HG03060 (cell line): ENCODE measurements at regions not wholly inside any gene's neighbourhood (a gene's known extent, or its start where the extent isn't known, plus 50 kb on each side); places are given as distances from the start of the nearest gene placed in this dataset.

Source experiments
- ATAC-seq: cut with Tn5 transposase; IDR thresholded peaks from one replicate; pipeline ENCODE4 v1.9.1; 2021; ENCODE audit warnings: low read depth, moderate number of reproducible peaks; ENCODE audit not compliant: unreplicated experiment

DNA sequence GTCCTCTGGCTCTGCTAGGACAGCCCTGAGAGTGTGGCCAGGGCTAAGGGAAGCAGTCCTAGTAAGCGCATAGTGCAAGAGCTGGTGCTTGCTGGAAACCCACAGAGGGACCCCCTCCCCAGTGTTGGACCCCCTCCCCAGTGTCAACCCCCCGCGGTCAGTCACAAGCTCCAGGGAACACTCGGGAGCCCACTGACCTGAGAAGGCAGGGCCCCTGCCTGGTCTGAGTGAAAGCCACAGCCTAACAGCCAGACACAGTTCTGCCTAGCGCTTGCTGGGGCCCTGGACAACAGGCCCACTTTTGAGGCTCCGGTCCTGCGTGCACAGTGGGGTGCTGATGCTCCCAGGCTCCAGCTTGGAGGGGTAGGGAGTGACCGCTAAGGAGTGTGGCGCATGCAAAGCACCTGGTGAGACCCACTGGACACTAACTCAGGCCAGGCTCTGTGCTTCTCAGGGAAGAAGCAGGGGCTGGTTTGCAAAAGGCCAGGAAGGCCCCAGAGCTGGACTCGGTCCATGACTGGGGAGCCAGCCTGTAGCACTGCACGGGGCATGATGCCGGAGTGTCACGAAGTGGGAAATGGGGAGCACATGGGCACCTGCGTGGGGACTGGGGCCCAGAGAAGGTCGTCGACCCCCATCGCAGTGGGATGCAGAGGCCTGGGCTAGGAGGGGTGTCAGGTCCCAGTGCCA, 175.8 kb upstream of the PPP2R2D start:
- no peak for ATAC-seq

DNA sequence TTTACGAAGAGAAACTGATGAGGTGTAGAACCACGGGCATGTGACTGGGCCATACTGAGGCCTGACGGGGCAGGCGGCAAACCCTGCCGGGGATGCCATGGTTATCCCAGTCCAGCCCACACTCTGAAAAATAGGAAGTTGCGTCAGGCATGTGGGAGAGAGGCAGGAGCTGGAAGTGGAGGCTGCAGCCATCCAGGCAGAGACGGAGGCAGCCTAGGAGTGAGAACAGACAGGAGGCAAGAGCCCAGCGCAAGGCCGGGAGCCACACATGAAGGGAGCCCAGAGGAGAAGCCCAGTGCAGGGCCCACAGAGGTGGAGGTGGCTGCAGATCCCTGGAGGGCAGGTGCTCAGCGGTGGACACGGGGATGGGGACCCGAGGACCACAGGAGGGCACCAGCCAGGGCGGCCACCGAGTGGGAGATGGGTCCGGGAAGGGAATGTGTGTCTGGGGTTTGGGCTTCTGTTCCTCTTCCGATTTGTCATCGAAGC, 175.2 kb upstream of the PPP2R2D start:
- no peak for ATAC-seq

DNA sequence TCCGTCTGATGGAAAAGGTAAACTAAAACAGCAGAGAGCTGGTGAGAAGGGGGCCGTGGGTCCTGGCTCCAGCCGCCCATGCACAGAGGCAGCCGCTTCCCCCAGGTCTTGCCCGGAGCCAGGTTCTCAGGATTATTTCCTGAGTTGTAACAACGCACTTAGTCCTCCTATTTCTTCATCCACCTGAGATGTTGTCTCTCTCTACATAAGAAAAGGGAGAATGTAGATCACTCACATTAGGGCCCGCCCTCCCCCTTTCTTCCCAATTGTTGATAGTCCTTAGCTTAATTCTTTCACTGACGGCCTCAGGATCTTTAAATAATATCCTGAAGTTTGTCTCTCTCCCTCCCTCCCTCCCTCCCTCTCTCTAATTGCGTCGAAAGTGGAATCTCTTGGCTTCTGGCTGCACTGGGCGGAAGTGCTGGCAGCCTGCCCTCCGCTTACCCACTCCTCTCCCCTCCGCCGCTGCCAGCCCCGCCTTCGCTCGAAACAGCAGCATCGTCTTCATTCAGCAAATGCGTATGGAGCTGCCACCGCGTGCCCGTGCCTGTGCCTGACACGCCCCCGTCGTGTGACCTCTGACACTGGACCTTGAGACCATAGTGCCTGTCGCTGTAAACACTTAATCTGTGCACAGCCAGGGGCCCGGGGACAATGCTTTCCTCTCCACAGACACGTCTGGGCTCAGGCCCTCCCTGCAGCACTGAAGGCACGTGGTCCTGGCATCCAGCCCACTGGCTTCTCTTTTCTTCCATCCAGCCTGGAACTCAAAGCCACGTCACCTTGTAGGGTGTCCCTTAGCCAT, 174.5 kb upstream of the PPP2R2D start:
- no peak for ATAC-seq

DNA sequence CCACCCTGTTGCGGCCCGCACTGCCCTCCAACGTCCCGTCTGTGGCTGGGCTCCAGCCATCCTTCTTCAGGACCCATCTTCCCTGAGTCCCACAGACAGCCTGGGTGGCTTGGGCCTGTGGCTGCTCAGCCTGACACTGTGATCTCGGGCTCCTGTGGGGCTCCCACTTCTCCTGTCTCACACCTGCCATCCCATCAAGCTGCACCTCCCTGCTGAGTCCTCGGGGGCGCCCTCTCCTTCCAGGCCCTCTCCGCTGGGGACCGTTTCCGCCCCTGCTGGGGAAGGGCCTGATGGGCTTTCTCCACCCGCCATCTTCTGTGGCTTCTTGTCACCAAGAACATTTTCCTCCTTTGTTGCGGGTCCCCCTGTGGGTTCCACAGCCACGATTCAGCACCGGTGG, 173.8 kb upstream of the PPP2R2D start:
- no peak for ATAC-seq

DNA sequence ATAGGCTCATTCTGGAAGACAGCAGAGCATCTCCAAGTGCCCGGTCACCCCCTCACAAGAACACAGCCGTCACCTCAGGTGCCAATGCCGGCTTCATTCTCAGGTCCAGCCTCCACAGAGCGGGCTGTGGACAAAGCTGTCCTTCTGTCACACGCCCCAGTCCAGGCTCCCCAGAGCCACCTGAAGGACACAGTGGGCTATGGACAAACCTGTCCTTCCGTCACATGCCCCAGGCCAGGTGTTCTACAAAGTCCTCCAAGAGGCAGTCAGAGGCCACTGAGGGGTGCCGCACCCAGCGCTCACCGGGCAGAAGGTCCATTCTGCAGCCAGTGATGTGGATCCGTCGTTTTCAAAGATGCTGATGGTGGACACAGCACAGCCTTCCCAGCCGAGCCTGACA, 173.2 kb upstream of the PPP2R2D start:
- no peak for ATAC-seq

DNA sequence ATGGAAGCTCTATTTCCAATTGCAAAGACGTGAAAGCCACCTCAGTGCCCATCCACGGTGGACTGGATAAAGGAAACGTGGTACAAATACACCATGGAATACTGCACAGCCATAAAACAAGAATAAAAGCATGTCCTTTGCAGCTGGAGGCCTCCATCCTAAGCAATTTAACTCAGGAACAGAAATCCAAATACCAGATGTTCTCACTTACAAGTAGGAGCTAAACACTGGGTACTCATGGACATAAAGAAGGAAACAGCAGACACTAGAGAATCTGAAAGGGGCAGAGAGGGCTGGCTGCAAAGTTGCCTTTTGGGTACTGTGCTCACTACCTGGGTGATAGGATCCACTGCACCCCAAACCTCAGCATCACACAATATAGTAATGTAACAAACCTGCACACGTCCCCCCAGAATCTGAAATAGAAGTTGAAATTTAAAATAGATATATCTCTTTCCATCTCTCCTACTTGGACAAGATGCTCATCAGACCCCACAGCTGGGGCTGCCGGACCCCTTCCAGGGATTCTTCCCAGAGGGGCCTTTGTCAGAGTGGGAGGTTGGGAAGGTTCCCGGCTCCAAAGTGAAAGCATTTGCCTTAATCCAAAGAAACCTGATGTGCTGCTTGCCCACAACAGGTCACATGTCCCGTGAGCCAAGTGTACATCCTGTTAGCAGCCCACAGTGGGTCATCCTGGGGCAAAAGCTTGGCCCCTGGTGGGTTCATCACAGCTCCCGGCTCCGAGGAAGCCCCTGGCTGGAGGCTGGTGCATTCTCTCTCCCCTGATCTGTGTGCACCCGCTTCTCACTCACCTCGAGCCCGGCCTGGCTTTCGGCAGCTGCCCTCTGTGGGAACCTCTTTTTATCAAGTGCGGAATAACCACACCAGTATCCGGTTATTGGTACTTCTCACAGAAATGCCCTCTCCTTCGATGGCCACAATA, 172.3 kb upstream of the PPP2R2D start:
- no peak for ATAC-seq

DNA sequence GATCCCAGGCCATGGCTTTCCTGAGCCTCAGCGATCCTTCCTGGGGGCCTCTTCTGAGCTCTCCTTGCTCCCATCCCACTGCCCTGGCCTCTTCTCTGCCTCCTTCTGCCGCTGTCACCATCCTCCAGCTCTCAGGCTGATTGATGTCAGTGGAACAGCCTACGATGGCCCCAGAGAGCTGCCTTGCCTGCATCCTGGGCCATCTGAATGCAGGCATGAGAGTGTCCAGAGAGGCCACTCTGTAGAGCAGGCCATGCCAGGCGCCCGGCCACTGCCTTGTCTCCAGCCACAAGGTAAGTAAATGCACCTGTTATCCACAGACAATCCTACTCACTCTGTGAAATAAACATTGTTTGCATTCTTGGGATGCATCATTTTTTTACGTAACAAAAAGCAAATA, 171.4 kb upstream of the PPP2R2D start:
- no peak for ATAC-seq

DNA sequence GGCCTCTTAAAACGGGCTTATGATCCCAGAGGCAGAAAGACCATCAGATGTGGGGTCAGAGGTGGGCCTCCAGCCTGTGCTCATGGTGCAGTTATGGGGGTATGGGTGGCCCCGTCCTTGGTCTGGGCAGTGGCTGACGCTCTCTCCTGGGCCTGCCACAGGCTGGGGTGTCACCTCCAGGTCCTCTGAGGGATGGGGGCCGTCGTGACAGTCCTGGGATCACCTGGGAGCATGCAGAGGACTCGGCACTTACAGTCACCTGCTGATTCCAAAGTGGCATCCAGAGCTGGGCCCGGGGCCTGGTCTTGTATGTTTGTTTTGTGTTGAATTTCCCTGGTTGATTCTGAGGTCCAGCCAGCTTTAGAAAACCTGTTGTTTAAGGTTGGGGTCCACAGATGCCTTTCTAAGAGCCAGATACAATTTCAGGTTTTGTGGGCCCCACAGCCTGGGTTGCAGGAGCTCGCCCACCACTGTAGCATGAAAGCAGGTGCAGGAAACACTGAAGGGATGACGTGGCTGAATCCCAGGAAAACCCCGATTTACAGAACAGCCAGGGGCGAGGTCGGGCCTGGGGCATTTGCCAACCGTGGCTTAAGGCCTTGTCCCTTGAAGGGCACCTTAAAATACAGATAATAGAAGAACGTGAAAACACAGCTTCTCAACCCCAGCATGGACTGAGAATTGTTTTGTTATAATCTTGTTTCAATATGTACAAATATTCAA, 170.7 kb upstream of the PPP2R2D start:
- no peak for ATAC-seq

DNA sequence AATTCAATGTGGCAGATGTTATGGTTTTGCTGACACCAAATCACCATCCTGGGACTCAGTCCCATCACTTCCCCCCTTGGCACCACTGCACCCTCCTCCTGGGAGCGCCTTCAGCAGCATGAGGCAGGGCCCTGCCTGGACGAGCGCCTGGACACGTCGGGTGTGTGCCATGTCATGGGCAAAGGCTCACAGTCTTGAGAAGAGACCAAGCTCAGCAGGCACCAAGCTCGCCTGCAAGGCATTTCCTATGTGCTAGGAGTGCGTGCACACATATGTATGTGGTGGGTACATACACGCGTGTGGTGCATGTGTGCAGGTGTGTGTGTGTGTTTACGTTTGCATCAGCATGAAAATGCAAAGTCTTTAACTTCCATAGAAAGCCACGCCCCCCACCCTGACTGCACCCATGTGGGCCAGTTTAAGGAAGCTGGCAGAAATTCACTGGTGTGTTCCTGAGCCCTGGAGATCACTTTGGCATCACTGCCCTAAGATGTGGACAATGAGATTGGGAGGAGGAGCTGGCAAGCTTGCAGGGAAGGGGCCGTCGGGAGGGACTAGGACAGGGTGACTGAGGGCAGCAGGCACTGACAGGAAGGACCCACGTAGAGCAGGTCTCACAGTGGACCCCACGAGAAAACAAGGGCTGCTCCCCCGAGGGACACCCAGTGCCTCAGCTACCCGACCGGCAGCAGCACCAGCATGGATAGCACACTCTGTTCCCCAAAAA, 169.9 kb upstream of the PPP2R2D start:
- no peak for ATAC-seq

DNA sequence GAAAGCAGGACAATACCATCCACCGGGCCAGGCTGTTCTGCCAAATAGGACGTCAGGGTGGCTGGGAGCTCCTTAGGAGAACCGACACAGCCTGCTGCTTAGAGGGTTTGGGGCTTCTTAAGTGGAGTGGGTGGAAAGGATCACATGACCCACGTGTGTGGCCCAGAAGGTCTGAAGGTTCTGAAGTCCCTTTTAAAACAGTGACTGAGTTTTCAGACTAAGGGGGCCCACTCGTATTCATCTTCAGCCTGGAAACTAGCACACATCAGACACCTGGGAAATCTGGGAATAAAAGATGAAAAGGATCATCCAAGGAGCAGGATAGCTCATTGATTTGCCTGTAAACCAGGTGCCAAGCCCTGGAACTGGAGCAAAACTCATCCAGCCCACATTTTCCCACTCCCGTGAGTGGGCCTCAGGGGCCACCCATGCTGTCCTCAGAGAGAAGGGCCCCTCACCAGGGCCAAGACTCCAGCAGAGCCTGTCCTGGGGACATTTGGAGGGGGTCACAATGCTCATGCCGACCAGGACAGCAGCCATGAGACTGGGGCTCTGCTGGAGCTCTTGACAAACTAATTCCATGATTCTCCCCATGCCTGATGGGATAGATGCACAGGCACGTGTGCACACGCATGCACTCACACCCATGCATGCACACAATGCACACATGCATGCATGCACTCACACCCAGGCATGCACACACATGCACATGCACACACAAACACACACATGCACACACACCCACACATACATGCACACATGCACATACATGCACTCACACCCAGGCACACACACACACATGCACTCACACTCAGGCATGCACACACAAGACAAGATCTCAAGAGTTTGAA, 168.8 kb upstream of the PPP2R2D start:
- ATAC-seq: no peak

DNA sequence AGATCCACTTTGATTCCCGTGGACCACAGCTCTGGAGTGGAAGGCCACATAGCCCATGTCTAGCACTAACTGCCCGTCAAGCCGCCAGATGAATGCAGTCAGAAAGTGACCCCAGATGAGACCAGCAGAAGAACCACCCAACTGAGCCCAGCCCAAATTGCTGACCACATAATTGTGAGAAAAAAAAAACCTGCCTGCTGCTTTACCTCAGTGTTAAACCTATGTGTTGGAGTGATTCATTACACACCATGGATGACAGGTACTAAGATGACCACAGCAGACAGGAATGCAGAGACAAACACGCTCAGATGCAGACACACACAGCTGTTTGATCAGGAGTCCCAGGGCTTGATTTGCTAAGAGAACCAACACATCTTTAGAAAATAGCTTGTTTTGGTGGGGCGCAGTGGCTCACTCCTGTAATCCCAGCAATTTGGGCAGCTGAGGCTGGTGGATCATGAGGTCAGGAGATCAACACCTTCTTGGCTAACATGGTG, 168.1 kb upstream of the PPP2R2D start:
- ATAC-seq: no peak

DNA sequence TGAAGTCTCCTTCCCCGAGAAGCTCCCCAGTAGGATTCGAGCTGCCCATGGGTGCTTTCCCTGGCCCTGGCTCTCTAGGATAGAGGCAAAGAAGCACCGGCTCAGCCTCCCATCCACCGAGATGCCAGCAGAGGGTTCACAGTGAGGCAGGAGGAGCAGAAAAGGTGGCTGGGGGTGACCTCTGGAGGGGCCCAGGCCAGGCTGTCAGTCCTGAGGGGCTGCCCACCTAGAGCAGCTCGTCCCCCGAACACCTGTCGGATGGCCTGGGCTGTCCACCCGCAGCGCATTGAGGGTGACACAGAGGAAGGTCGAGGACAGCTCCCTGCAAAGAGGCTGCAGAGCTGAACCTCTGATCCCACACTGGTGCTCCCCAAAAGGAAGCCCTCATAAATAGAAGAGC, 167.2 kb upstream of the PPP2R2D start:
- ATAC-seq: no peak

DNA sequence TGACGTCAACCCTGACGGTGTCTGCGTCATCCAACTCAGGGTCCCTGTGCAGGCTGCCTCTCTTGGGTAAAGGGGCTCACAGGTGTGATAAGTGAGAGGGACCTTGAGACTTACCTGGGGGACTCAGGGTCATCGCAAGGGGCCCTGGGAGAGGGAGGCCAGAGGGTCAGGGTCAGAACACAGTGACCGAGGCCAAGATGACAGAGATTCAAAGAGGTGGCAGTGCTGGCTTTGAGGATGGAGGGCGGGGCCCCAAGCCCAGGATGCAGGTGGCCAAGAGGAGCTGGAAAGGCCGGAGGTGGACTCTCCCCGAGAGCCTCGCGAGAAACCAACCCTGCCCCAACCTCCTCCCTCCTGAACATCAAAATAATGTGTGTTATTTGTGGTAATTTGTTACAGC, 165.2 kb upstream of the PPP2R2D start:
- no peak for ATAC-seq

DNA sequence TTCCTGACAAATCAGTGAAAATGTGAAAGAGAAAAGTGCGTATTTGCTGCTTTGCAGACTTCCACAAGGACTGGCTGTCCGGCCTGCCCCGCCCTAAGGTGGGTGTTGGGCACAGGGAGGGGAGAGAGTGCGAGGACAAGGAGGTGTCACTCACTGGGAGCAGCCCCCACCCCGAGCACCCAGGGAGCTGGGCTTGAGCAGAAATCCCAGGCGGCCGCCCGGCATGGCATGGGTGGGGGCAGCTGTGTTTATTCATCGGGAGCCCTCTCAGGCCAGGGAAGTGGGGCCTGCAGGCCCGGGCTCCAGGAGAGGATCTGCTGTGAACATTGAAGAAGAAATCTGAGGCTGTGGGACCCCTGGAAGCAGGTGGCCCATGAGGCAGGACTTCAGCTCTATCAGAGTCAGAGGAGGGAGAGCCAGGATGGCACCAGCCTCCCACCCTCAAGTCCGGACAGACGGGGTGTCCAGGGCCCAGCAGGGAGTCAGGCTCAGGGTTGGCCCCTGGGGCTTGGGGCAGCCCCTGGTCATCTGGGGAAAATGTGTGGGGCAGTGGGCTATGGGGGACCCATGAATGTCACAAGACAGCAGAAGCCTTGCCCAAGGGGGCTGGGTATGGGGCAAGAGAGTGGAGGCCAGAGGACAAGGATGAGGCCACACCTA, 164.4 kb upstream of the PPP2R2D start:
- no peak for ATAC-seq

DNA sequence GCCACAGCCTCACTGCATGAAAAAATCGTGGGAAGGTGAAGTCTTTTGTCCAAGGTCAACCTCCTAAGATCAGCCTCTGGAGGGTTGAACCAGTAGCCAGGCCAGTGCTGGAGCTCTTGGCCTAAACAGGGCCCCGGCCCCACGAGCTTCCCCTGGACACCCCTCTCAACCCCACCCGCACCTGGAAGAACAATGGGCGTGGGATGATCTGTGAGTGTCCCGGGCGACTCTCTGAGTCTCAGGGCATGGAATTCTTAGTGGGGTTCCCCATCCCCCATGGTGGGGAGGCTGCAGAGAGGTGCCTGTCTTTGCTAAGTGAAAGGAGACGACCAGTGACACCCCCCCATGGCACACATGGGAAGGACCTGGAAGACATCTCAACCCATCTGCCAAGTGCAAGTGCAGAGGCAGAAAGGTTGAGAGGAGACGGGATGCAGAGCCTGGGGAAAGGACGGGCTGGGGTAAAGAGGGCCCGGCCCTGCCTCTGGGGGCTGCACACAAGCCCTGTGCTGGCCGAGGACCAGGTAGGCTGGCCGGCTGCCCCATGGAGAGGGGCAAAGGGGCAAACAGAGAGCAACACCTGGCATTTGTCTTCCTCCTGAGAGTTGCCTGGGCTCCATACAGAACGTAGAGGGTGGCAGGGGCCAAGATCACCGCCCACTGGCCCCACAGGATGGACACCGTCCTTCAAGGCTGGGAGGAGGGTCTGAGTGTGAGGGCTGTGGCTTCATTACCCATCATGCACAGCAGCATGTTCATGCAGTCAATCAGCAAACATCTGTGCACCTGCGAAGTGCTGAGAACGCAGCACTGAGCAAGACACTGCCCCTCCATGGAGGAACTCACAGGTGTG, 163.0 kb upstream of the PPP2R2D start:
- ATAC-seq: no peak

DNA sequence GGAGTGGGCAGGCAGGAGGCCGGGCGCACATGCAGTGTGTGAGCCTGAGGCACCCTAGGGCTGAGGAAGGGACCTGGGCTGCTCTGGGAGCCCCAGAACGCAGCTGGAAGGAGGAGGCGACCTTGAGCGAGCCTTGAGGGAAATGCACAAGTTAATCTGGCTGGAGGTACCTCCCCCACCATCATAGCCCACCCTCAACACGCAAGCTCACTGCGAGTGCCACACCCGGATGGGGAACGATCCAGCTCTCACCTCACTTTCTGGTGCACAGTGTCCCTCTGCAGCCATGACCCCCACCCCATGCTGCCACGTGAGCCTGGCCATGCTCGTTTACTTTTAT, 162.4 kb upstream of the PPP2R2D start:
- ATAC-seq: no peak

DNA sequence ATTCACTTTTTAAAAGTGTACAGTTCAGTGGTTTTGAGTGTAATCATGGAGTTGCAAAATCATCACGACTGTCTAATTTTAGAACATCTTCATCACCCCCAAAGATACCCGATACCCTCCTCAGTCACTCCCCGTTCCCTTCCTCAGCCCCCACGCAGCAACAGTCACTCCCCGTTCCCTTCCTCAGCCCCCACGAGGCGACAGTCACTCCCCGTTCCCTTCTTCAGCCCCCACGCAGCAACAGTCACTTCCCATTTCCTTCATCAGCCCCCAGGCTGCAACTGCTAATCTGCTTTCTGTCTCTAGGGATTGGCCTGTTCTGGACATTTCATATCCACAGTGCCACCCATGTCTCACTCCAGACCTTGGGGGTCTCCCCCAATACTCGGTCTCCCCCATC, 161.6 kb upstream of the PPP2R2D start:
- no peak for ATAC-seq
